ENCODE measurements at regions not wholly inside any gene's neighbourhood (a gene's known extent, or its start where the extent isn't known, plus 50 kb on each side); places are given as distances from the start of the nearest gene placed in this dataset.
"Not testable (repeated sequence)": the region's sequence is repeated elsewhere in the genome, so short reads cannot be mapped to it uniquely, and the experiment has no call there.

DNA sequence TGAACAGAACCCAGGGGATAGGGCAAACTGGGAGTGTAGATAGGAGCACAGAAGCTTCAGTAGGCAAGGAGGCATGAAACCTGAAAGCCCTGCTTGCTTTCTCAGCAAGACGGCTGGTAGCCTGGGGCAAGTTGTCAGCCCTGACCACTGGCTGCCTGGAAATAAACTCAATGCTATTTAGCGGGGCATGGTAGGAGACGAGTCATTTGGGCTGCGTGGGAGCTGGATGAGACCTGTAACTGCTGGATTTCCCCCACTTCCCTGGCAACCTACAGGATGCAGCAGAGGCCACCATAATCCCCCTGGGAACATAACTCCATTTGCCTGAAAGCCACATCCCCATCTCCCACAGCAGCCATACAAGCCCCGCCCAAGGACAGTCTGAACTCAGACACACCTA, 332.6 kb upstream of the TBX18 start:
- Histone ChIP-seq H3K27me3 (ENCODE audit: control insufficient read depth in 1 of 2, insufficient read depth in 2 of 2, low read length in 2 of 2) (no peaks in the 10 kb centered on the region), H3K9me3 (ENCODE audit: control insufficient read depth in 2 of 2, low read length in 2 of 2) (no peaks in the 10 kb centered on the region), H3K9ac (ENCODE audit: low read length in 2 of 2) (no peak overlapping the region), H3K4me1 (ENCODE audit: control insufficient read depth, insufficient read depth, low read length) (no peaks in the 10 kb centered on the region), H3K36me3 (ENCODE audit: control insufficient read depth in 2 of 2, insufficient read depth in 2 of 2, low read length in 2 of 2) (no peaks in the 10 kb centered on the region), H3K4me3 (ENCODE audit: low read length in 2 of 2) (no peak overlapping the region), H3K27ac (ENCODE audit: low read length) (no peak overlapping the region)

- no peaks in the 10 kb centered on the region for H3K27me3 ChIP-seq (ENCODE audit: control insufficient read depth in 1 of 2, insufficient read depth in 2 of 2, low read length in 2 of 2)
- no peak overlapping the region for H3K27ac ChIP-seq (ENCODE audit: low read length)
- no peak overlapping the region for H3K9ac ChIP-seq (ENCODE audit: low read length in 2 of 2)
- H3K36me3 ChIP-seq (ENCODE audit: control insufficient read depth in 2 of 2, insufficient read depth in 2 of 2, low read length in 2 of 2): no peaks in the 10 kb centered on the region
- no peak overlapping the region for H3K4me3 ChIP-seq (ENCODE audit: low read length in 2 of 2)
- no peaks in the 10 kb centered on the region for H3K4me1 ChIP-seq (ENCODE audit: control insufficient read depth, insufficient read depth, low read length)
- no peaks in the 10 kb centered on the region for H3K9me3 ChIP-seq (ENCODE audit: control insufficient read depth in 2 of 2, low read length in 2 of 2)
Observed at GRCh38 chr6:85092226-85092625, 327.8 kb upstream of the TBX18 start.

GRCh38 chr6:85089255-85089654, 324.9 kb upstream of the TBX18 start:
- no peaks in the 10 kb centered on the region for H3K4me1 ChIP-seq (ENCODE audit: control insufficient read depth, insufficient read depth, low read length)
- no peaks in the 10 kb centered on the region for H3K36me3 ChIP-seq (ENCODE audit: control insufficient read depth in 2 of 2, insufficient read depth in 2 of 2, low read length in 2 of 2)
- H3K9ac ChIP-seq (ENCODE audit: low read length in 2 of 2): no peak overlapping the region
- H3K9me3 ChIP-seq (ENCODE audit: control insufficient read depth in 2 of 2, low read length in 2 of 2): peaks cover 0 to 2% of the 10 kb centered on the region in 2 donors
- no peak overlapping the region for H3K27ac ChIP-seq (ENCODE audit: low read length)
- H3K27me3 ChIP-seq (ENCODE audit: control insufficient read depth in 1 of 2, insufficient read depth in 2 of 2, low read length in 2 of 2): no peaks in the 10 kb centered on the region
- H3K4me3 ChIP-seq (ENCODE audit: low read length in 2 of 2): no peak overlapping the region

- H3K4me1 ChIP-seq (ENCODE audit: control insufficient read depth, insufficient read depth, low read length): no peaks in the 10 kb centered on the region
- H3K27me3 ChIP-seq (ENCODE audit: control insufficient read depth in 1 of 2, insufficient read depth in 2 of 2, low read length in 2 of 2): no peaks in the 10 kb centered on the region
- no peak overlapping the region for H3K27ac ChIP-seq (ENCODE audit: low read length)
- no peaks in the 10 kb centered on the region for H3K36me3 ChIP-seq (ENCODE audit: control insufficient read depth in 2 of 2, insufficient read depth in 2 of 2, low read length in 2 of 2)
- H3K4me3 ChIP-seq (ENCODE audit: low read length in 2 of 2): no peak overlapping the region
- H3K9ac ChIP-seq (ENCODE audit: low read length in 2 of 2): no peak overlapping the region
- peaks cover 0 to 2% of the 10 kb centered on the region in 2 donors for H3K9me3 ChIP-seq (ENCODE audit: control insufficient read depth in 2 of 2, low read length in 2 of 2)
Observed at GRCh38 chr6:85085875-85086274, 321.5 kb upstream of the TBX18 start.

GRCh38 chr6:85081102-85081501, 316.7 kb upstream of the TBX18 start:
- no peak overlapping the region for H3K9ac ChIP-seq (ENCODE audit: low read length in 2 of 2)
- H3K36me3 ChIP-seq (ENCODE audit: control insufficient read depth in 2 of 2, insufficient read depth in 2 of 2, low read length in 2 of 2): no peaks in the 10 kb centered on the region
- no peaks in the 10 kb centered on the region for H3K27me3 ChIP-seq (ENCODE audit: control insufficient read depth in 1 of 2, insufficient read depth in 2 of 2, low read length in 2 of 2)
- H3K4me3 ChIP-seq (ENCODE audit: low read length in 2 of 2): no peak overlapping the region
- H3K27ac ChIP-seq (ENCODE audit: low read length): no peak overlapping the region
- H3K9me3 ChIP-seq (ENCODE audit: control insufficient read depth in 2 of 2, low read length in 2 of 2): peaks cover 0 to under 1% of the 10 kb centered on the region in 2 donors
- H3K4me1 ChIP-seq (ENCODE audit: control insufficient read depth, insufficient read depth, low read length): no peaks in the 10 kb centered on the region

GRCh38 chr6:85079761-85080160, 315.4 kb upstream of the TBX18 start:
- Histone ChIP-seq H3K36me3 (ENCODE audit: control insufficient read depth in 2 of 2, insufficient read depth in 2 of 2, low read length in 2 of 2) (no peaks in the 10 kb centered on the region), H3K9ac (ENCODE audit: low read length in 2 of 2) (no peak overlapping the region), H3K9me3 (ENCODE audit: control insufficient read depth in 2 of 2, low read length in 2 of 2) (no peaks in the 10 kb centered on the region), H3K27ac (ENCODE audit: low read length) (no peak overlapping the region), H3K27me3 (ENCODE audit: control insufficient read depth in 1 of 2, insufficient read depth in 2 of 2, low read length in 2 of 2) (no peaks in the 10 kb centered on the region), H3K4me3 (ENCODE audit: low read length in 2 of 2) (no peak overlapping the region), H3K4me1 (ENCODE audit: control insufficient read depth, insufficient read depth, low read length) (no peaks in the 10 kb centered on the region)

DNA sequence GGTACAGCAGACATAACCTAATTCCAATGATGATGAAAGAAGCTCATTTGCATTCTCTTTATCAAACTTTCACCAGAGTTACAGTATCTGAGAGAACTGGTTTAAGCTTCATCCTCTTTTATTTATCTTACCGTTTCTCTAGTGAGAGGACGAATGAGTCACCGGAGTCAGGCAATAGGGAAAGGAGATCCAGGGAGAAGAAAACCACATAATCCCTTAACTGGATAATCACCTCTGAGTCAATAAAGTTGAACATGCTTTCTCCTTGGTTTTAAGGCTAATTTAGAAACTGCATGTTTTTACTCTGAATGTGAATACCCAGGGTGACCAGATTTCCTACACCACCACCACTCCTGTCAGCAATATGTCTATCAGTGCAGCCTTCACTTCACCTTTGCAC, 313.7 kb upstream of the TBX18 start:
- Histone ChIP-seq H3K27me3 (ENCODE audit: control insufficient read depth in 1 of 2, insufficient read depth in 2 of 2, low read length in 2 of 2) (no peaks in the 10 kb centered on the region), H3K4me1 (ENCODE audit: control insufficient read depth, insufficient read depth, low read length) (no peaks in the 10 kb centered on the region), H3K9ac (ENCODE audit: low read length in 2 of 2) (no peak overlapping the region), H3K4me3 (ENCODE audit: low read length in 2 of 2) (no peak overlapping the region), H3K27ac (ENCODE audit: low read length) (no peak overlapping the region), H3K36me3 (ENCODE audit: control insufficient read depth in 2 of 2, insufficient read depth in 2 of 2, low read length in 2 of 2) (no peaks in the 10 kb centered on the region), H3K9me3 (ENCODE audit: control insufficient read depth in 2 of 2, low read length in 2 of 2) (no peaks in the 10 kb centered on the region)

DNA sequence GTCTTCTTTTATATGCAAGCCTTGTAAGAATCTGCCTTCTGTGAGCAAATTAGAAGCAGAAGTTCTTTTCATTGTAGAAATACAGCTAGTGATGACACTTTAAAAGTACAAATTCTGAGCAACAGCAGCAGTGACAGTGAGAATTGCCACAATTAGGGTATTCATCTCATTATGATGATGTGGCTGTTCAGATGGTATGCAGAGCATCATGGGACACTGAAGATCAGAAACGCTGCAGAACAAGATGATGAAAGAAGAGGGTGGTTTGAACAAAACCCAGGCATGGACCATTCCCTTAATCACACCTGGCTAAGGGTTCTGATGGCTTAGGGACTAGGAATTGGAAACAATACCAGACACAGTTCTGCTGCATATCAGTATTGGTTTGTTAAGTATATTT, 312.7 kb upstream of the TBX18 start:
- Histone ChIP-seq H3K9ac (ENCODE audit: low read length in 2 of 2) (no peak overlapping the region), H3K4me3 (ENCODE audit: low read length in 2 of 2) (no peak overlapping the region), H3K27ac (ENCODE audit: low read length) (no peak overlapping the region), H3K27me3 (ENCODE audit: control insufficient read depth in 1 of 2, insufficient read depth in 2 of 2, low read length in 2 of 2) (no peaks in the 10 kb centered on the region), H3K9me3 (ENCODE audit: control insufficient read depth in 2 of 2, low read length in 2 of 2) (no peaks in the 10 kb centered on the region), H3K4me1 (ENCODE audit: control insufficient read depth, insufficient read depth, low read length) (no peaks in the 10 kb centered on the region), H3K36me3 (ENCODE audit: control insufficient read depth in 2 of 2, insufficient read depth in 2 of 2, low read length in 2 of 2) (no peaks in the 10 kb centered on the region)

DNA sequence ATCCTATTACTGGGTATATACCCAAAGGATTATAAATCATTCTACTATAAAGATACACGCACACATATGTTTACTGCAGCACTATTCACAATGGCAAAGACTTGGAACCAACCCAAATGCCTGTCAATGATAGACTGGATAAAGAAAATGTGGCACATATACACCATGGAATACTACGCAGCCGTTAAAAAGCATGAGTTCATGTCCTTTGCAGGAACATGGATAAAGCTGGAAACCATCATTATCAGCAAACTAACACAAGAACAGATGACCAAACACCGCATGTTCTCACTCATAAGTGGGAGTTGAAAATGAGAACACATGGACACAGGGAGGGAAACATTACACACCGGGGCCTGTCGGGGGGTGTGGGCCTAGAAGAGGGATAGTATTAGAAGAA, 307.4 kb upstream of the TBX18 start:
- H3K9me3 ChIP-seq (ENCODE audit: control insufficient read depth in 2 of 2, low read length in 2 of 2); H3K4me3 ChIP-seq (ENCODE audit: low read length in 2 of 2); H3K9ac ChIP-seq (ENCODE audit: low read length in 2 of 2); H3K36me3 ChIP-seq (ENCODE audit: control insufficient read depth in 2 of 2, insufficient read depth in 2 of 2, low read length in 2 of 2); H3K27ac ChIP-seq (ENCODE audit: low read length); H3K27me3 ChIP-seq (ENCODE audit: control insufficient read depth in 1 of 2, insufficient read depth in 2 of 2, low read length in 2 of 2); H3K4me1 ChIP-seq (ENCODE audit: control insufficient read depth, insufficient read depth, low read length): not testable (repeated sequence)

DNA sequence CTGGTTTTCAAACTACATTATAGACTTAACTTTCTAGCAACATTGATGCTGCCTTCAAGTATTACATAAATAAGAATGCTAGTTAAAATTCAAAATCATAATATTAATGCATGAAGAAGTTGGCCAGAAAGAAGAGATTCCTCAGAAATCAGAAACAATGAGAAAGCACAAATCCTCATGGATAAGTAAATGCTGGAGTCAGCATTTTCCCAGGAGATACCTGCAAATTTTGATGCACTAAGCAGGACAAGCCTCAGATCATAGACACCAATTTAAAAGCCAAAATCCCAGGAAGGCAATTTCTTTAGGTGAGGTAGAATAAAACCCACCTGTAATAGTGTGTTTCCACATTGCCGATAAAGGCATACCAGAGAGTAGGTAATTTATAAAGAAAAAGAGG, 305.2 kb upstream of the TBX18 start:
- no peaks in the 10 kb centered on the region for H3K9me3 ChIP-seq (ENCODE audit: control insufficient read depth in 2 of 2, low read length in 2 of 2)
- H3K4me3 ChIP-seq (ENCODE audit: low read length in 2 of 2): no peak overlapping the region
- no peaks in the 10 kb centered on the region for H3K36me3 ChIP-seq (ENCODE audit: control insufficient read depth in 2 of 2, insufficient read depth in 2 of 2, low read length in 2 of 2)
- no peak overlapping the region for H3K9ac ChIP-seq (ENCODE audit: low read length in 2 of 2)
- H3K27ac ChIP-seq (ENCODE audit: low read length): no peak overlapping the region
- H3K4me1 ChIP-seq (ENCODE audit: control insufficient read depth, insufficient read depth, low read length): no peaks in the 10 kb centered on the region
- H3K27me3 ChIP-seq (ENCODE audit: control insufficient read depth in 1 of 2, insufficient read depth in 2 of 2, low read length in 2 of 2): no peaks in the 10 kb centered on the region

- Histone ChIP-seq H3K27ac (ENCODE audit: low read length) (no peak overlapping the region), H3K9me3 (ENCODE audit: control insufficient read depth in 2 of 2, low read length in 2 of 2) (no peaks in the 10 kb centered on the region), H3K36me3 (ENCODE audit: control insufficient read depth in 2 of 2, insufficient read depth in 2 of 2, low read length in 2 of 2) (no peaks in the 10 kb centered on the region), H3K4me3 (ENCODE audit: low read length in 2 of 2) (no peak overlapping the region), H3K4me1 (ENCODE audit: control insufficient read depth, insufficient read depth, low read length) (no peaks in the 10 kb centered on the region), H3K27me3 (ENCODE audit: control insufficient read depth in 1 of 2, insufficient read depth in 2 of 2, low read length in 2 of 2) (no peaks in the 10 kb centered on the region), H3K9ac (ENCODE audit: low read length in 2 of 2) (no peak overlapping the region)
Observed at GRCh38 chr6:85068221-85068620, 303.8 kb upstream of the TBX18 start.

GRCh38 chr6:85066266-85066665, 301.9 kb upstream of the TBX18 start:
- Histone ChIP-seq H3K27ac (ENCODE audit: low read length) (no peak overlapping the region), H3K4me3 (ENCODE audit: low read length in 2 of 2) (no peak overlapping the region), H3K9ac (ENCODE audit: low read length in 2 of 2) (no peak overlapping the region), H3K27me3 (ENCODE audit: control insufficient read depth in 1 of 2, insufficient read depth in 2 of 2, low read length in 2 of 2) (no peaks in the 10 kb centered on the region), H3K9me3 (ENCODE audit: control insufficient read depth in 2 of 2, low read length in 2 of 2) (no peaks in the 10 kb centered on the region), H3K4me1 (ENCODE audit: control insufficient read depth, insufficient read depth, low read length) (no peaks in the 10 kb centered on the region), H3K36me3 (ENCODE audit: control insufficient read depth in 2 of 2, insufficient read depth in 2 of 2, low read length in 2 of 2) (no peaks in the 10 kb centered on the region)

Data from stomach smooth muscle (tissue), 2 donors.